Mesendoderm (in vitro differentiated cells): ENCODE measurements at regions not wholly inside any gene's neighbourhood (a gene's known extent, or its start where the extent isn't known, plus 50 kb on each side); places are given as distances from the start of the nearest gene placed in this dataset.
A peak's percentile ranks its signal among the peaks of the same experiment; 100 is the strongest.

Source experiments
- DNase-seq: peaks from one replicate; pipeline ENCODE4 v3.0.0; 2013
- H2AK5ac ChIP-seq: 2 replicates; pipeline ENCODE4 v1.6.1; 2013; ENCODE audit warnings: low read length, inconsistent platforms
- H2BK120ac ChIP-seq: 2 replicates; pipeline ENCODE4 v1.6.1; 2013; ENCODE audit warnings: low read depth, mild to moderate bottlenecking, low read length, moderate library complexity, mixed read lengths
- H2BK15ac ChIP-seq: replicated peaks from 2 replicates; pipeline ENCODE4 v1.6.1; 2013; ENCODE audit warnings: low read depth, mild to moderate bottlenecking, moderate library complexity
- H2BK5ac ChIP-seq: 2 replicates; pipeline ENCODE4 v1.6.1; 2013; ENCODE audit warnings: low read length, inconsistent platforms
- H3K18ac ChIP-seq: 2 replicates; pipeline ENCODE4 v1.6.1; 2013; ENCODE audit warnings: mild to moderate bottlenecking, low read length, mixed read lengths
- H3K23ac ChIP-seq: one replicate; pipeline ENCODE4 v1.6.1; 2013; ENCODE audit warnings: low read length
- H3K27ac ChIP-seq: 2 replicates; pipeline ENCODE4 v1.5.1; 2013; ENCODE audit warnings: low read depth, mild to moderate bottlenecking, inconsistent platforms, low read length, moderate library complexity
- H3K27me3 ChIP-seq: 2 replicates; pipeline ENCODE4 v1.6.1; 2013; ENCODE audit warnings: low read length, control low read depth, mild to moderate bottlenecking, inconsistent platforms; ENCODE audit not compliant: insufficient read depth, poor library complexity
- H3K36me3 ChIP-seq: 2 replicates; pipeline ENCODE4 v1.6.1; 2013; ENCODE audit warnings: low read length, inconsistent platforms; ENCODE audit not compliant: control insufficient read depth, insufficient read depth
- H3K4ac ChIP-seq: one replicate; pipeline ENCODE4 v1.6.1; 2013; ENCODE audit warnings: low read depth, mild to moderate bottlenecking, low read length, moderate library complexity
- H3K4me1 ChIP-seq: 2 replicates; pipeline ENCODE4 v1.6.1; 2013; ENCODE audit warnings: low read depth, low read length, inconsistent platforms; ENCODE audit not compliant: control insufficient read depth
- H3K4me2 ChIP-seq: 2 replicates; pipeline ENCODE4 v1.6.1; 2013; ENCODE audit warnings: low read length
- H3K4me3 ChIP-seq: 2 replicates; pipeline ENCODE4 v1.5.1; 2013; ENCODE audit warnings: mild to moderate bottlenecking, low read length
- H3K56ac ChIP-seq: one replicate; pipeline ENCODE4 v1.6.1; 2013; ENCODE audit warnings: low read length
- H3K79me1 ChIP-seq: 2 replicates; pipeline ENCODE4 v1.6.1; 2013; ENCODE audit warnings: low read length, inconsistent platforms
- H3K79me2 ChIP-seq: 2 replicates; pipeline ENCODE4 v1.6.1; 2013; ENCODE audit warnings: mild to moderate bottlenecking, low read length; ENCODE audit not compliant: control insufficient read depth, insufficient read depth
- H3K9ac ChIP-seq: 2 replicates; pipeline ENCODE4 v1.6.1; 2013; ENCODE audit warnings: low read length, inconsistent platforms
- H4K5ac ChIP-seq: one replicate; pipeline ENCODE4 v1.6.1; 2013; ENCODE audit warnings: low read length
- H4K8ac ChIP-seq: one replicate; pipeline ENCODE4 v1.6.1; 2013; ENCODE audit warnings: low read depth, mild to moderate bottlenecking, control low read depth, low read length, moderate library complexity
- WGBS: extraction: QIAGEN DNeasy Blood & Tissue Kit; methylation state at CpG from one replicate; pipeline ENCODE4 v1.1.7; 2013; ENCODE audit warnings: low lambda C conversion rate, missing lambda C conversion rate; ENCODE audit not compliant: insufficient coverage; ENCODE audit errors: extremely low coverage; 5-methylcytosine and 5-hydroxymethylcytosine counted together

- Histone ChIP-seq H2BK120ac (no peak overlapping the region), H3K27ac (no peak overlapping the region), H2BK5ac (no peak overlapping the region), H3K4me1 (no peaks in the 10 kb centered on the region), H3K56ac (no peak overlapping the region), H3K18ac (no peak overlapping the region), H3K4ac (no peak overlapping the region), H3K9ac (no peak overlapping the region), H4K5ac (no peak overlapping the region), H3K36me3 (no peaks in the 10 kb centered on the region), H3K4me2 (no peak overlapping the region), H3K79me2 (no peaks in the 10 kb centered on the region), H3K79me1 (no peaks in the 10 kb centered on the region), H3K23ac (no peak overlapping the region), H3K27me3 (no peaks in the 10 kb centered on the region), H2BK15ac (no peak overlapping the region), H2AK5ac (no peak overlapping the region), H4K8ac (no peak overlapping the region), H3K4me3 (no peak overlapping the region)
- no peak for DNase-seq
- whole genome bisulfite sequencing = no CpG with 5 or more reads among the region's 10 CpGs
These were observed 55.8 kb upstream of the FGFR2 start for GRCh38 chr10:121654021-121654545.

GRCh38 chr10:121653608-121654007 is 55.4 kb upstream of the FGFR2 start:
- Histone ChIP-seq H2AK5ac (no peak overlapping the region), H3K56ac (no peak overlapping the region), H3K23ac (no peak overlapping the region), H4K5ac (no peak overlapping the region), H3K4me3 (no peak overlapping the region), H2BK15ac (no peak overlapping the region), H2BK120ac (no peak overlapping the region), H3K36me3 (no peaks in the 10 kb centered on the region), H3K18ac (no peak overlapping the region), H3K4me1 (no peaks in the 10 kb centered on the region), H3K79me2 (no peaks in the 10 kb centered on the region), H3K4me2 (no peak overlapping the region), H3K9ac (no peak overlapping the region), H3K27ac (no peak overlapping the region), H2BK5ac (no peak overlapping the region), H3K4ac (no peak overlapping the region), H4K8ac (no peak overlapping the region), H3K27me3 (no peaks in the 10 kb centered on the region), H3K79me1 (no peaks in the 10 kb centered on the region)
- DNase-seq = no peak
- no CpG with 5 or more reads among the region's 8 CpGs for WGBS

GRCh38 chr10:121648493-121648892 is 50.2 kb upstream of the FGFR2 start:
- Histone ChIP-seq H3K9ac (no peak overlapping the region), H2BK5ac (no peak overlapping the region), H3K23ac (no peak overlapping the region), H3K56ac (peak overlapping the region; percentile 12), H3K4me2 (no peak overlapping the region), H2BK15ac (no peak overlapping the region), H3K4me1 (no peaks in the 10 kb centered on the region), H3K27me3 (no peaks in the 10 kb centered on the region), H3K4me3 (no peak overlapping the region), H4K8ac (no peak overlapping the region), H2BK120ac (no peak overlapping the region), H3K4ac (no peak overlapping the region), H3K79me2 (no peaks in the 10 kb centered on the region), H3K79me1 (no peaks in the 10 kb centered on the region), H4K5ac (no peak overlapping the region), H3K18ac (no peak overlapping the region), H2AK5ac (no peak overlapping the region), H3K27ac (no peak overlapping the region), H3K36me3 (no peaks in the 10 kb centered on the region)
- DNase-seq = no peak
- WGBS = no CpG with 5 or more reads among the region's 9 CpGs

GRCh38 chr10:121648059-121648458 is 49.8 kb upstream of the FGFR2 start:
- Histone ChIP-seq H3K79me2 (no peaks in the 10 kb centered on the region), H3K23ac (no peak overlapping the region), H4K8ac (no peak overlapping the region), H3K9ac (no peak overlapping the region), H3K27me3 (no peaks in the 10 kb centered on the region), H2BK5ac (no peak overlapping the region), H4K5ac (no peak overlapping the region), H3K36me3 (no peaks in the 10 kb centered on the region), H3K4me1 (no peaks in the 10 kb centered on the region), H2AK5ac (no peak overlapping the region), H3K4me3 (no peak overlapping the region), H2BK120ac (no peak overlapping the region), H3K79me1 (no peaks in the 10 kb centered on the region), H2BK15ac (no peak overlapping the region), H3K56ac (peak overlapping the region; percentile 22), H3K18ac (no peak overlapping the region), H3K4me2 (no peak overlapping the region), H3K27ac (no peak overlapping the region), H3K4ac (no peak overlapping the region)
- no CpG with 5 or more reads among the region's 7 CpGs for whole genome bisulfite sequencing
- peak; percentile 37 for DNase-seq
